WTC11 (cell line): ENCODE measurements at regions not wholly inside any gene's neighbourhood (a gene's known extent, or its start where the extent isn't known, plus 50 kb on each side); places are given as distances from the start of the nearest gene placed in this dataset.

Experiments used
- ATAC-seq: fragments of 200-7000 bp; cut with Tn5 transposase; 2 replicates; pipeline ENCODE4 v1.10.0; 2021; ENCODE audit warnings: mild to moderate bottlenecking, moderate library complexity
- CTCF ChIA-PET: fragments of 300-600 bp; sonication (Branson Sonifier 250); formaldehyde crosslinking; loops from one replicate; lab custom pipeline; 2021; ENCODE audit warnings: antibody characterized with exemption; lab: Charles Lee
- POLR2A ChIA-PET: fragments of 350-600 bp; sonication (Branson Sonifier 250); formaldehyde crosslinking; loops from one replicate; lab custom pipeline; 2021; ENCODE audit warnings: antibody characterized with exemption; lab: Charles Lee
- DNase-seq: peaks from one replicate; pipeline ENCODE4 v3.0.0; 2021; ENCODE audit warnings: low spot score
- H3K27ac Mint-ChIP-seq: 2 replicates; pipeline ENCODE4 v1.8.0; 2021; ENCODE audit warnings: mixed read lengths
- H3K27me3 Mint-ChIP-seq: 2 replicates; pipeline ENCODE4 v1.8.0; 2021; ENCODE audit warnings: low read depth, mild to moderate bottlenecking, moderate library complexity, mixed read lengths
- H3K36me3 Mint-ChIP-seq: 2 replicates; pipeline ENCODE4 v1.8.0; 2021; ENCODE audit warnings: mixed read lengths
- H3K4me1 Mint-ChIP-seq: 2 replicates; pipeline ENCODE4 v1.8.0; 2022; ENCODE audit warnings: mixed read lengths
- H3K4me3 Mint-ChIP-seq: 2 replicates; pipeline ENCODE4 v1.8.0; 2021; ENCODE audit warnings: mild to moderate bottlenecking, moderate library complexity, mixed read lengths
- H3K9me3 Mint-ChIP-seq: 2 replicates; pipeline ENCODE4 v1.8.0; 2021; ENCODE audit warnings: mixed read lengths
- AFF4 ChIP-seq: sonication (generic); formaldehyde crosslinking; IDR thresholded peaks from 2 replicates; pipeline ENCODE4 v1.8.1; 2023; ENCODE audit warnings: mild to moderate bottlenecking, missing genetic modification reagents, borderline replicate concordance
- ATF1 ChIP-seq: sonication (generic); formaldehyde crosslinking; IDR thresholded peaks from 2 replicates; pipeline ENCODE4 v1.8.1; 2023; ENCODE audit warnings: mild to moderate bottlenecking, moderate library complexity, missing genetic modification reagents
- ATF3 ChIP-seq: sonication (generic); formaldehyde crosslinking; conservative IDR thresholded peaks from 2 replicates; pipeline ENCODE4 v1.8.1; 2022; ENCODE audit warnings: mild to moderate bottlenecking, missing genetic modification reagents
- CREB1 ChIP-seq: sonication (generic); formaldehyde crosslinking; IDR thresholded peaks from 2 replicates; pipeline ENCODE4 v1.8.0; 2023; ENCODE audit warnings: mild to moderate bottlenecking, missing genetic modification reagents
- E2F4 ChIP-seq: sonication (generic); formaldehyde crosslinking; IDR thresholded peaks from 2 replicates; pipeline ENCODE4 v1.8.1; 2022; ENCODE audit warnings: low read depth, mild to moderate bottlenecking, moderate library complexity, missing genetic modification reagents, borderline replicate concordance
- ESRRA ChIP-seq: sonication (generic); formaldehyde crosslinking; IDR thresholded peaks from 2 replicates; pipeline ENCODE4 v1.8.1; 2022; ENCODE audit warnings: mild to moderate bottlenecking, missing genetic modification reagents, borderline replicate concordance
- FOXJ3 ChIP-seq: sonication (generic); formaldehyde crosslinking; IDR thresholded peaks from 2 replicates; pipeline ENCODE4 v1.9.0; 2021; ENCODE audit warnings: missing genetic modification reagents, mild to moderate bottlenecking, borderline replicate concordance
- FOXK1 ChIP-seq: sonication (generic); formaldehyde crosslinking; IDR thresholded peaks from 2 replicates; pipeline ENCODE4 v1.8.0; 2022; ENCODE audit warnings: mild to moderate bottlenecking, moderate library complexity, missing genetic modification reagents
- GABPB1 ChIP-seq: sonication (generic); formaldehyde crosslinking; IDR thresholded peaks from 2 replicates; pipeline ENCODE4 v1.8.1; 2023; ENCODE audit warnings: mild to moderate bottlenecking, missing genetic modification reagents
- GTF2I ChIP-seq: fragments of 250-450 bp; sonication (Bioruptor Pico); conservative IDR thresholded peaks from 2 replicates; pipeline ENCODE4 v1.4.0; 2021; ENCODE audit warnings: mild to moderate bottlenecking
- JAZF1 ChIP-seq: fragments of 250-450 bp; sonication (Bioruptor Pico); IDR thresholded peaks from 2 replicates; pipeline ENCODE4 v1.9.0; 2021; ENCODE audit warnings: moderate library complexity, mild to moderate bottlenecking, inconsistent platforms
- MYBL2 ChIP-seq: sonication (generic); formaldehyde crosslinking; IDR thresholded peaks from 2 replicates; pipeline ENCODE4 v1.8.1; 2023; ENCODE audit warnings: mild to moderate bottlenecking, moderate library complexity, missing genetic modification reagents
- NR3C1 ChIP-seq: sonication (generic); formaldehyde crosslinking; conservative IDR thresholded peaks from 2 replicates; pipeline ENCODE4 v1.8.1; 2023; ENCODE audit warnings: low read depth, mild to moderate bottlenecking, missing genetic modification reagents
- PRDM15 ChIP-seq: sonication (generic); formaldehyde crosslinking; IDR thresholded peaks from 2 replicates; pipeline ENCODE4 v1.8.0; 2022; ENCODE audit warnings: missing genetic modification reagents
- RELA ChIP-seq: sonication (generic); formaldehyde crosslinking; IDR thresholded peaks from 2 replicates; pipeline ENCODE4 v1.8.1; 2022; ENCODE audit warnings: missing genetic modification reagents, mild to moderate bottlenecking, borderline replicate concordance
- SMAD4 ChIP-seq: sonication (generic); formaldehyde crosslinking; IDR thresholded peaks from 2 replicates; pipeline ENCODE4 v1.8.0; 2022; ENCODE audit warnings: mild to moderate bottlenecking, missing genetic modification reagents
- USF1 ChIP-seq: sonication (generic); formaldehyde crosslinking; IDR thresholded peaks from 2 replicates; pipeline ENCODE4 v1.8.0; 2022; ENCODE audit warnings: mild to moderate bottlenecking, missing genetic modification reagents
- ZNF281 ChIP-seq: sonication (generic); formaldehyde crosslinking; IDR thresholded peaks from 2 replicates; pipeline ENCODE4 v1.8.0; 2023; ENCODE audit warnings: mild to moderate bottlenecking, missing genetic modification reagents
- ZNF416 ChIP-seq: fragments of 250-450 bp; sonication (Bioruptor Pico); IDR thresholded peaks from 2 replicates; pipeline ENCODE4 v1.9.0; 2021; ENCODE audit warnings: mild to moderate bottlenecking, inconsistent platforms
- ZNF423 ChIP-seq: fragments of 250-450 bp; sonication (Bioruptor Pico); IDR thresholded peaks from 2 replicates; pipeline ENCODE4 v2.1.2; 2022; ENCODE audit warnings: mild to moderate bottlenecking, moderate library complexity
- ZNF425 ChIP-seq: fragments of 250-450 bp; sonication (Bioruptor Pico); conservative IDR thresholded peaks from 2 replicates; pipeline ENCODE4 v1.9.0; 2021; ENCODE audit warnings: mild to moderate bottlenecking

GRCh38 chr3:163890661-163891060, 1187.6 kb downstream of the SI start:
- H3K9me3 Mint-ChIP-seq: no peaks in the 10 kb centered on the region
- TF ChIP-seq NR3C1 (CRISPR knock-in tag): no peak
- no peak for TF ChIP-seq FOXJ3 (CRISPR knock-in tag)
- TF ChIP-seq ZNF416 (CRISPR knock-in tag): no peak
- TF ChIP-seq ATF1: no peak
- no peak for TF ChIP-seq CREB1 (CRISPR knock-in tag)
- no peak for TF ChIP-seq E2F4 (CRISPR knock-in tag)
- peak; percentile 23; the same call in 1 of the 2 replicates for TF ChIP-seq ZNF423 (CRISPR knock-in tag)
- no peak for TF ChIP-seq USF1 (CRISPR knock-in tag)
- TF ChIP-seq ZNF425 (CRISPR knock-in tag): 0 out of 2 replicates have a peak, but pooled peaks have one; percentile 33
- TF ChIP-seq JAZF1 (CRISPR knock-in tag): no peak
- TF ChIP-seq PRDM15: no peak
- no peak for TF ChIP-seq ESRRA (CRISPR knock-in tag)
- H3K4me3 Mint-ChIP-seq: no peak overlapping the region
- ChIA-PET CTCF (no interaction called here), POLR2A (no interaction called here)
- H3K27me3 Mint-ChIP-seq: no peaks in the 10 kb centered on the region
- DNase-seq (peak; percentile 16), ATAC-seq (peak; percentile 66)
- no peaks in the 10 kb centered on the region for H3K36me3 Mint-ChIP-seq
- H3K27ac Mint-ChIP-seq: peak overlapping the region; percentile 11; the same call in 1 of the 2 replicates
- peaks cover 24% of the 10 kb centered on the region for H3K4me1 Mint-ChIP-seq

- ChIA-PET POLR2A (no interaction called here), CTCF (no interaction called here)
- ATAC-seq (no peak), DNase-seq (no peak)
- Mint-ChIP-seq H3K36me3 (peaks cover 42% of the 10 kb centered on the region), H3K9me3 (peaks cover 49% of the 10 kb centered on the region), H3K27me3 (no peaks in the 10 kb centered on the region; the same call in 1 of the 2 replicates), H3K4me1 (peaks cover 4% of the 10 kb centered on the region; the same call in 1 of the 2 replicates), H3K4me3 (no peak overlapping the region), H3K27ac (no peak overlapping the region)
- TF ChIP-seq RELA: no peak
- no peak for TF ChIP-seq FOXK1
- TF ChIP-seq GTF2I (CRISPR knock-in tag): no peak
- no peak for TF ChIP-seq FOXJ3 (CRISPR knock-in tag)
- no peak for TF ChIP-seq ESRRA (CRISPR knock-in tag)
- no peak for TF ChIP-seq SMAD4
- TF ChIP-seq MYBL2 (CRISPR knock-in tag): no peak
- TF ChIP-seq ZNF281 (CRISPR knock-in tag): no peak
- TF ChIP-seq GABPB1: no peak
- no peak for TF ChIP-seq ATF3 (CRISPR knock-in tag)
- TF ChIP-seq AFF4 (CRISPR knock-in tag): no peak
These were observed 1199.1 kb downstream of the SI start for GRCh38 chr3:163879172-163879571.
